Natural killer cell (primary cell): ENCODE measurements at regions not wholly inside any gene's neighbourhood (a gene's known extent, or its start where the extent isn't known, plus 50 kb on each side); places are given as distances from the start of the nearest gene placed in this dataset.

Source experiments
- ATAC-seq, 3 donors: fragments of 150-1000 bp in 2 of 3; fragments of 200-7000 bp in 1 of 3; cut with Tn5 transposase; 1 replicate in 1 of 3; 2 replicates in 2 of 3; pipeline ENCODE4 v1.10.0; 2021; ENCODE audit warnings: mild to moderate bottlenecking in 2 of 3, moderate library complexity in 2 of 3
- DNase-seq, 2 donors: peaks; one replicate each; pipeline versions ENCODE4 v3.0.0 to v3.0.0-alpha.2; 2013 to 2021; ENCODE audit warnings: mixed read lengths in 1 of 2
- H3K27ac ChIP-seq: one replicate; pipeline ENCODE4 v1.5.1; 2013; ENCODE audit warnings: mild to moderate bottlenecking, low read length
- H3K27me3 ChIP-seq: one replicate; pipeline ENCODE4 v1.6.1; 2013; ENCODE audit warnings: low read length; ENCODE audit not compliant: control insufficient read depth, insufficient read depth
- H3K36me3 ChIP-seq: one replicate; pipeline ENCODE4 v1.6.1; 2013; ENCODE audit warnings: low read length; ENCODE audit not compliant: control insufficient read depth, insufficient read depth
- H3K4me1 ChIP-seq: one replicate; pipeline ENCODE4 v1.6.1; 2013; ENCODE audit warnings: low read length; ENCODE audit not compliant: control insufficient read depth, insufficient read depth
- H3K4me3 ChIP-seq: one replicate; pipeline ENCODE4 v1.5.1; 2013; ENCODE audit warnings: low read length
- H3K9me3 ChIP-seq: one replicate; pipeline ENCODE4 v1.6.1; 2013; ENCODE audit warnings: low read length; ENCODE audit not compliant: control insufficient read depth, insufficient read depth
- H3K27ac Mint-ChIP-seq, 2 donors: one replicate each; pipeline ENCODE4 v1.8.0; 2022; ENCODE audit warnings: mild to moderate bottlenecking in 2 of 2, mixed read lengths in 2 of 2, moderate library complexity in 1 of 2
- H3K27me3 Mint-ChIP-seq, 2 donors: one replicate each; pipeline ENCODE4 v1.8.0; 2022; ENCODE audit warnings: low read depth in 2 of 2, mixed read lengths in 2 of 2
- H3K36me3 Mint-ChIP-seq: one replicate; pipeline ENCODE4 v1.8.0; 2022; ENCODE audit warnings: mixed read lengths
- H3K4me1 Mint-ChIP-seq, 2 donors: one replicate each; pipeline ENCODE4 v1.8.0; 2022; ENCODE audit warnings: mixed read lengths in 2 of 2
- H3K4me3 Mint-ChIP-seq: one replicate; pipeline ENCODE4 v1.8.0; 2022; ENCODE audit warnings: mild to moderate bottlenecking, moderate library complexity, mixed read lengths
- H3K9me3 Mint-ChIP-seq, 2 donors: one replicate each; pipeline ENCODE4 v1.8.0; 2022; ENCODE audit warnings: mixed read lengths in 2 of 2
- WGBS: methylation state at CpG from one replicate; pipeline ENCODE4 v1.1.7; 2013; ENCODE audit warnings: missing lambda C conversion rate; ENCODE audit not compliant: insufficient coverage; 5-methylcytosine and 5-hydroxymethylcytosine counted together
- intact Hi-C: fragments of 100-400 bp; cut with micrococcal nuclease; formaldehyde crosslinking; loops from one replicate; pipeline ENCODE4 v1.14.2; 2022
- TF ChIP-seq, protein P1 (sequence below): fragments of 200-600 bp; IDR thresholded peaks from one replicate; pipeline ENCODE4 v1.8.0; 2022; ENCODE audit warnings: antibody characterized with exemption

- no peaks in the 10 kb centered on the region for H3K36me3 Mint-ChIP-seq
- TF ChIP-seq, protein P1, sequence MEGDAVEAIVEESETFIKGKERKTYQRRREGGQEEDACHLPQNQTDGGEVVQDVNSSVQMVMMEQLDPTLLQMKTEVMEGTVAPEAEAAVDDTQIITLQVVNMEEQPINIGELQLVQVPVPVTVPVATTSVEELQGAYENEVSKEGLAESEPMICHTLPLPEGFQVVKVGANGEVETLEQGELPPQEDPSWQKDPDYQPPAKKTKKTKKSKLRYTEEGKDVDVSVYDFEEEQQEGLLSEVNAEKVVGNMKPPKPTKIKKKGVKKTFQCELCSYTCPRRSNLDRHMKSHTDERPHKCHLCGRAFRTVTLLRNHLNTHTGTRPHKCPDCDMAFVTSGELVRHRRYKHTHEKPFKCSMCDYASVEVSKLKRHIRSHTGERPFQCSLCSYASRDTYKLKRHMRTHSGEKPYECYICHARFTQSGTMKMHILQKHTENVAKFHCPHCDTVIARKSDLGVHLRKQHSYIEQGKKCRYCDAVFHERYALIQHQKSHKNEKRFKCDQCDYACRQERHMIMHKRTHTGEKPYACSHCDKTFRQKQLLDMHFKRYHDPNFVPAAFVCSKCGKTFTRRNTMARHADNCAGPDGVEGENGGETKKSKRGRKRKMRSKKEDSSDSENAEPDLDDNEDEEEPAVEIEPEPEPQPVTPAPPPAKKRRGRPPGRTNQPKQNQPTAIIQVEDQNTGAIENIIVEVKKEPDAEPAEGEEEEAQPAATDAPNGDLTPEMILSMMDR, result no peak
- H3K27ac ChIP-seq, result no peak overlapping the region
- peaks cover 1 to 2% of the 10 kb centered on the region in 2 donors for H3K4me1 Mint-ChIP-seq
- H3K4me1 ChIP-seq, result no peaks in the 10 kb centered on the region
- H3K9me3 ChIP-seq, result no peaks in the 10 kb centered on the region
- 75% methylated on average over 10 of the region's 10 CpGs for WGBS
- intact Hi-C loops, result no loop called here
- no peak overlapping the region for H3K4me3 Mint-ChIP-seq
- no peak for DNase-seq
- ATAC-seq, result no peak
- peaks cover 6% of the 10 kb centered on the region for H3K27me3 ChIP-seq
- H3K36me3 ChIP-seq, result no peaks in the 10 kb centered on the region
- peaks cover 25 to 42% of the 10 kb centered on the region in 2 donors for H3K27me3 Mint-ChIP-seq
- no peak overlapping the region for H3K27ac Mint-ChIP-seq
- no peaks in the 10 kb centered on the region for H3K9me3 Mint-ChIP-seq
- no peak overlapping the region for H3K4me3 ChIP-seq
Measured at GRCh38 chr11:134542401-134543165, 130.5 kb upstream of the B3GAT1 start.

DNA sequence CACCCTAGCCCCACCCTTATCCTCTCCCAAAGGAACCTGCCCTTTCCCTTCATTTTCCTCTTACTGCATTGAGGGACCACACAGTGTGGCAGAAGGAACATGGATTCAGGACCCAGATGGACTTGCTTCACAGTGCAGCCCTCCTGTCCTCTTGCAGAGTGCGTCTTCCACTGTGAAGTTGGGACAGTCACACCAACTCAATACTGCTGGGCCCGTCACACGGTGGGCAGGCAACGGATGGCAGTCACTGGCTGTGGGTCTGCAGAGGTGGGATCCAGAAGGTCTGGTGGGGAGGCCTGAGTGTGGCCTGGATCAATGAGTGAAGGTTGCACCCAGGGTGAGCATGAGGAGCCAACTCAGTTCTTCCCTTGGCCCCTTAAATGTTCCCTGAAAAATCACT, 129.9 kb upstream of the B3GAT1 start:
- Histone ChIP-seq H3K27ac (no peak overlapping the region), H3K9me3 (no peaks in the 10 kb centered on the region), H3K36me3 (no peaks in the 10 kb centered on the region), H3K4me1 (peaks cover 6% of the 10 kb centered on the region), H3K4me3 (no peak overlapping the region), H3K27me3 (peaks cover 9% of the 10 kb centered on the region)
- Mint-ChIP-seq H3K4me3 (no peak overlapping the region), H3K9me3 (no peaks in the 10 kb centered on the region), H3K27ac (no peak overlapping the region), H3K36me3 (no peaks in the 10 kb centered on the region), H3K27me3 (peaks cover 22 to 38% of the 10 kb centered on the region in 2 donors), H3K4me1 (peaks cover 7% of the 10 kb centered on the region in 2 donors)
- 81% methylated on average over 4 of the region's 4 CpGs for WGBS
- intact Hi-C loops, result no loop called here
- TF ChIP-seq, protein P1, result no peak
- ATAC-seq, result no peak
- peak in 1 of 2 donors; percentile 9 for DNase-seq

- Mint-ChIP-seq H3K4me3 (no peak overlapping the region), H3K36me3 (no peaks in the 10 kb centered on the region), H3K9me3 (no peaks in the 10 kb centered on the region), H3K27me3 (peaks cover 18 to 36% of the 10 kb centered on the region in 2 donors), H3K4me1 (peaks cover 11 to 12% of the 10 kb centered on the region in 2 donors), H3K27ac (peak overlapping the region in 1 of 2 donors; percentile 6)
- intact Hi-C loops, result no loop called here
- no peaks in the 10 kb centered on the region for H3K36me3 ChIP-seq
- H3K27ac ChIP-seq, result no peak overlapping the region
- H3K9me3 ChIP-seq, result no peaks in the 10 kb centered on the region
- DNase-seq (peak in 1 of 2 donors; percentile 13), ATAC-seq (no peak)
- WGBS, result 79% methylated on average over 6 of the region's 6 CpGs
- H3K27me3 ChIP-seq, result peaks cover 9% of the 10 kb centered on the region
- H3K4me1 ChIP-seq, result peaks cover 12% of the 10 kb centered on the region
- H3K4me3 ChIP-seq, result no peak overlapping the region
- TF ChIP-seq, protein P1, result no peak
Measured at GRCh38 chr11:134541355-134541754, 129.3 kb upstream of the B3GAT1 start.

GRCh38 chr11:134539285-134539684, 127.2 kb upstream of the B3GAT1 start:
- Histone ChIP-seq H3K27ac (no peak overlapping the region), H3K4me1 (peaks cover 14% of the 10 kb centered on the region), H3K36me3 (no peaks in the 10 kb centered on the region), H3K27me3 (peaks cover 9% of the 10 kb centered on the region), H3K9me3 (no peaks in the 10 kb centered on the region), H3K4me3 (no peak overlapping the region)
- Mint-ChIP-seq H3K4me3 (no peak overlapping the region), H3K9me3 (no peaks in the 10 kb centered on the region), H3K27me3 (peaks cover 22 to 34% of the 10 kb centered on the region in 2 donors), H3K27ac (no peak overlapping the region), H3K36me3 (no peaks in the 10 kb centered on the region), H3K4me1 (peaks cover 14 to 18% of the 10 kb centered on the region in 2 donors)
- DNase-seq (no peak), ATAC-seq (no peak)
- TF ChIP-seq, protein P1, result no peak
- WGBS, result 50% methylated on average over 1 of the region's 4 CpGs
- intact Hi-C loops, result no loop called here
